HG03439 (cell line): ENCODE measurements at regions not wholly inside any gene's neighbourhood (a gene's known extent, or its start where the extent isn't known, plus 50 kb on each side); places are given as distances from the start of the nearest gene placed in this dataset.
"Not testable (repeated sequence)": the region's sequence is repeated elsewhere in the genome, so short reads cannot be mapped to it uniquely, and the experiment has no call there.

Experiments
- ATAC-seq: cut with Tn5 transposase; IDR thresholded peaks from one replicate; pipeline ENCODE4 v1.9.1; 2021; ENCODE audit warnings: mild to moderate bottlenecking, moderate library complexity; ENCODE audit not compliant: unreplicated experiment

GRCh38 chr6:128600397-128600951 lies 80.1 kb upstream of the PTPRK start:
- ATAC-seq = no peak

DNA sequence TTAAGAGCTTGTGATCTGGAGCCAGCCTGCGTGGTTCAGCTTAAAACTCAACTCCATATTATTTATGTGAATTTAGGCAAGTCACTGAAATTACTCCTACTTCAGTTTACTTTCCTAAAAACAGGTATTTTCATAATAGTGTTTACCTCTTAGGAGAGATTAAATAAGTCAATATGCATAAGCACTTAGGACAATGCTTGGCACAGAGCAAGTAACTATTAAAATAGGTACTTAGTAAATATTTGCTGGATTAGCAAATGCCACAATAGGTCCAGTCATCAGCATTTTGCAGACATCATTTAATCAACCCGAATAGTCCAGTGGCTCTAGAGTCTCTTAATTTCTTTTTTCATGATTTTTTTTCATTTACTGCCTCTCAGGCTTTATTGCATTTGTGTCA lies 78.6 kb upstream of the PTPRK start:
- no peak for ATAC-seq

GRCh38 chr6:128598571-128598970 lies 78.2 kb upstream of the PTPRK start:
- no peak for ATAC-seq

DNA sequence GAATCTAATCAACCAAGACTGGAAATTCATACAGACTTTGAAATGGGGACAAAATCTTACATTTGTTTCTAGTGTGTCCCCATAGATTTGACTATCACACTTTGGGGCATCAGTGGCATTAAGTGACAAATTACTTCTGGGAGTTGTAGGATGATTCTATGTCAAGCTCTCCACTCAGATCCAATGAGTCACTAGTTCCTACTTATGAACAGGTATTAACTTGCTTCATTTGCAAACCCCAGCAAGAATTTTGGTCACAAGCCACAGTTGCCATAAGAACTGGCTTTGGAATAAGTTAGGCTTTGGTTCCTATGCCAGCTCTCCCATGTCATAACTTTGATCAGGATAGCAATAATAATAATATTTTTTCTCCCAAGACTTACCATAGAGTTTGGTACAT lies 77.6 kb upstream of the PTPRK start:
- ATAC-seq = no peak

DNA sequence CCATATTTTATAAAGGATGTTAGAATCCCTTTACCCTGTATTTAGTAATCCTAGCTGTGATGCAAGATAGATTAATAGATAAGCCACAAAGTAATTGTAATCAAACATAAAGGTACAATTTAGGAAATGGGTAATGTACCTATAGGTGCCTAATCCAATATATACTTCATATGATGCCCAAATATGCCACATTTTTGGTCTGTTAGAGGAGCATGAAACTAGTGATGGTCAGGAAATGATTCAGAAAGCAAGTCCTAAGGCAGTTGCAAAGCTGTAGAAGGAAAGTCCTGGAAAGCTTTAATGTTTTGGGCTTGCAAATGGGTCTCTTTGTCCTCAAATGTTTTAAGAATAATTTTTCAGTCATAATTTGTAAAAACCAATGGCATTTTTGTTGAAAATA lies 76.6 kb upstream of the PTPRK start:
- no peak for ATAC-seq

DNA sequence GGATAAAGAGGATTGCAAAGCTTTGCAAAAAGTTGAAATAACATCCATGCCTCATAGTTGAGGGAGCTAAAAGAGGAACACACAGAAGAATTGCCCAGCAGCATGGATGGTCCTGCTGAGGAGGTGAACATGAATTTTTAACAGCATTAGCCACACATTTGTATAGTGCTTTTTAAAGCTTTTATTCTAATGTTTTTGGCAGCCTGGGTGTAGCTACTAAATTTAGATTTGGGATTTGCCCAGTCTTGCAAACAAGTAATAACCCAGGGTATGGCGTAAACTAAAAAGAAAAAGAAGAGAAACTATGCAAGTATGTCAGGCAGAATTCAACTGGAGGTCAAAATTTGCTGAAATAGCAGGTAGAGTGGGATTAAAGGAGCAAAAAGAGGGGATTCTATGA lies 75.1 kb upstream of the PTPRK start:
- no peak for ATAC-seq

DNA sequence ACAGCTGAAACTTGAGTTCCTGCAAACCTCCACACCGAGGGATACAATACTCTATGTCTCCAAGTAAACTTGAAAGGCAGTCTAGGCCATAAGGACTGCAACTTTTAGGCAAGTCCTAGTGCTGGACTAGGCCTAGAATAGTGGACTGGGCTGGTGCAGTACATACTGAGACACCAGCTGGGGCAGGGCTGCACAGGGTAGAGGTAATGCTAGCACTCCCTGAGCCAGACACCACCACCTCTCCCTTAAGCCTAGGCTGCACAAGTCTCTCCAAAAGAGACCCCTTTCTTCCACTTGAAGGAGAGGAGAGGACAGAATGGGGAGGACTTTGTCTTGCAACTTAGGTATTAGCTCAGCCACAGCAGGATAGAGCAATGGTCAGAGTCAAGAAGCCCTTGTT lies 65.7 kb upstream of the PTPRK start:
- no peak for ATAC-seq

DNA sequence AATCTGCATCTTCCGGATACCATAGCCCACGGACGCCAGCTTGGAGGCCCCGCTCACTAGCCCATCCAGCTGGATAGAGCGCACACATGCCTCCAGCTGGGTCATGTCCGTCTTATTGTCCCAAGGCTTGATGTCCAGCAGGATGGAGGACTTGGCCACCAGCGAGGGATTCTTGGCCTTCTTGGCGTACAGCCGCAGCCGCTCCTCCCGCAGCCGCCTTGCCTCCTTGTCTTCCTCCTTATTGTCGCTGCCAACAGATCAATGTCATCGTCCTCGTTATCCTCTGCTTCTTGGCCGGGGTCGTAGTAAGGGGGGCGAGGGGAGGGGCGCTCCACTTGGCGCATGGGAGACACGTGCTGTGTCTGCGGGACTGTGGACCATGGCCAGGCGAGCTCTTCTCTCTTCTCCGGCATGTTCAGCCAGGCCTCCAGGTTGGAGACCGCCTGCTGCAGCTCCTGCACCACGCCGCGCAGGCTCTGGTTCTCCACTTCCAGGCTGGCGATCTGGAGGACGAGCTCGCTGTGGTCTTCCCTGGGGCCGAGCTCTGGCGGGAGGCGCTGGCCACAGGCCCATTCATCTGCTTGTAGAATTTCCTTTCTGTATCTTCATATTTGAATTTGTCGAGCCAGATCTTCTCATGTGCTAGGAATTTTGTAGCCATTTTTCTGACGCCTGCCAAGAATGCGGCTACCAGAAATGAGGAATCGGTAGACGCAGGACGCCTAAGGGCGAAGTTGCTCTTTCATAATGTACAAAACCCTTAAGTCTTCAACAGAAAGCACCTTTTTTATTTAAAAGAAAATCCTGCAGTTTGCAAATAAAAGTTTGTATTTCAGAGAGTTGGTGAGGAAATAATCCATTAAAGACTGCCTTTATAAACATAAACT lies 60.1 kb upstream of the PTPRK start:
- no peak for ATAC-seq

- not testable (repeated sequence) for ATAC-seq
Observed at GRCh38 chr6:128575254-128575653, 54.9 kb upstream of the PTPRK start.

DNA sequence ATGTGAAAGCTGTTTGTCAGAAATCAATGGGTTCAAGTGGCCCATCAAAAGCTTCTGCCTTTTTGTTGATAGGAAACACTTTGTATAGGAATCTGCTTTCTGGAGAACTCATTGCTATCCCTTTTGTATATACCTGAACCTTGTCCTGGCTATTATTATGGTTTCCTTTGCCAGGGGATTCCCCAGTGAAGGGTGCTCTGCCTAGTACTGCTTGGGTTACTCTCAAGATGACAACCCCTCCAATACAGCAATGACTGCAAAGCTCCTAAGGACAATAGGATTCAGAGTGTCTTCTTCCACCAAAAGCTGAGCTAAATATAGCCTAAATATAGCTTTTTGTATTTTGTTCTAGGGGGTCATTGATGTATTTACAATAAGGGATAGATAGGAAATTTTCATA lies 54.0 kb upstream of the PTPRK start:
- no peak for ATAC-seq

- no peak for ATAC-seq
Observed at GRCh38 chr6:128573036-128573435, 52.6 kb upstream of the PTPRK start.

GRCh38 chr6:128572294-128572693 lies 51.9 kb upstream of the PTPRK start:
- ATAC-seq = no peak

DNA sequence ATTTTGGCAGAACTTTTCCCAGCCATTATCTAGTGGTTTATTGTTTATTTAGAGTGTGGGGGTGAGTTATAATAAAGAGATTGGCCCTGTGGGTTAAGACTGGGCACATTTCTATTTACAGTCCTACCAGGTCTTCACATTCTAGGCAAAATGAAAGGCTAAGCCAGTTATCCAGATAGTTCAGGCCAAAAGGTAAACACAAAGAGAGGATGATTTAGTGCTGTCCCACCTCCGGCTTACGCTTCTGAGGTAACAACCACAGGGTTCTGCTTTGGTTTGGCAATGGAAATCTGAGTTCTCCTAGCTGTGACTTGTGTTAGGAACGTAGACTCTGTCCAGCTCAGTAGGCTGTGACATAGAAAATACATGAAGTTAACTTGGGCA lies 50.3 kb upstream of the PTPRK start:
- ATAC-seq = no peak

- ATAC-seq = no peak
Observed at GRCh38 chr6:128569732-128570679, 49.6 kb upstream of the PTPRK start.
